ENCODE measurements at regions not wholly inside any gene's neighbourhood (a gene's known extent, or its start where the extent isn't known, plus 50 kb on each side); places are given as distances from the start of the nearest gene placed in this dataset.

GRCh38 chrX:125175991-125176584 is 143.6 kb upstream of the TEX13C start:
- TF ChIP-seq CTCF (IDR thresholded peaks at IDR 0.05) (no peak), POLR2AphosphoS5 (IDR thresholded peaks at IDR 0.05) (no peak), POLR2A (IDR thresholded peaks at IDR 0.05) (no peak)

All from upper lobe of left lung (tissue), 4 donors.